ENCODE measurements at regions not wholly inside any gene's neighbourhood (a gene's known extent, or its start where the extent isn't known, plus 50 kb on each side); places are given as distances from the start of the nearest gene placed in this dataset.

GRCh38 chr2:117646099-117646498 is 168.4 kb upstream of the DDX18 start:
- H3K27me3 ChIP-seq, result no peaks in the 10 kb centered on the region
- no peaks in the 10 kb centered on the region for H3K9me3 ChIP-seq (ENCODE audit: low read depth)
- no peaks in the 10 kb centered on the region for H3K36me3 ChIP-seq
- no peaks in the 10 kb centered on the region for H3K4me1 ChIP-seq (ENCODE audit: low read depth)
- no peak overlapping the region for H3K4me3 ChIP-seq
- no peak for DNase-seq (ENCODE audit: low read depth in 1 of 2, low spot score in 1 of 2)
- TF ChIP-seq, protein P1, sequence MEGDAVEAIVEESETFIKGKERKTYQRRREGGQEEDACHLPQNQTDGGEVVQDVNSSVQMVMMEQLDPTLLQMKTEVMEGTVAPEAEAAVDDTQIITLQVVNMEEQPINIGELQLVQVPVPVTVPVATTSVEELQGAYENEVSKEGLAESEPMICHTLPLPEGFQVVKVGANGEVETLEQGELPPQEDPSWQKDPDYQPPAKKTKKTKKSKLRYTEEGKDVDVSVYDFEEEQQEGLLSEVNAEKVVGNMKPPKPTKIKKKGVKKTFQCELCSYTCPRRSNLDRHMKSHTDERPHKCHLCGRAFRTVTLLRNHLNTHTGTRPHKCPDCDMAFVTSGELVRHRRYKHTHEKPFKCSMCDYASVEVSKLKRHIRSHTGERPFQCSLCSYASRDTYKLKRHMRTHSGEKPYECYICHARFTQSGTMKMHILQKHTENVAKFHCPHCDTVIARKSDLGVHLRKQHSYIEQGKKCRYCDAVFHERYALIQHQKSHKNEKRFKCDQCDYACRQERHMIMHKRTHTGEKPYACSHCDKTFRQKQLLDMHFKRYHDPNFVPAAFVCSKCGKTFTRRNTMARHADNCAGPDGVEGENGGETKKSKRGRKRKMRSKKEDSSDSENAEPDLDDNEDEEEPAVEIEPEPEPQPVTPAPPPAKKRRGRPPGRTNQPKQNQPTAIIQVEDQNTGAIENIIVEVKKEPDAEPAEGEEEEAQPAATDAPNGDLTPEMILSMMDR (IDR thresholded peaks at IDR 0.05; ENCODE audit: low read depth, low read length), result no peak
- H3K27ac ChIP-seq, result no peak overlapping the region

GRCh38 chr2:117646872-117647271 is 167.6 kb upstream of the DDX18 start:
- Histone ChIP-seq H3K9me3 (ENCODE audit: low read depth) (no peaks in the 10 kb centered on the region), H3K27me3 (no peaks in the 10 kb centered on the region), H3K27ac (no peak overlapping the region), H3K4me3 (no peak overlapping the region), H3K4me1 (ENCODE audit: low read depth) (no peaks in the 10 kb centered on the region), H3K36me3 (no peaks in the 10 kb centered on the region)
- DNase-seq (ENCODE audit: low read depth in 1 of 2, low spot score in 1 of 2), result no peak
- TF ChIP-seq, protein P1 (IDR thresholded peaks at IDR 0.05; ENCODE audit: low read depth, low read length), result no peak

DNA sequence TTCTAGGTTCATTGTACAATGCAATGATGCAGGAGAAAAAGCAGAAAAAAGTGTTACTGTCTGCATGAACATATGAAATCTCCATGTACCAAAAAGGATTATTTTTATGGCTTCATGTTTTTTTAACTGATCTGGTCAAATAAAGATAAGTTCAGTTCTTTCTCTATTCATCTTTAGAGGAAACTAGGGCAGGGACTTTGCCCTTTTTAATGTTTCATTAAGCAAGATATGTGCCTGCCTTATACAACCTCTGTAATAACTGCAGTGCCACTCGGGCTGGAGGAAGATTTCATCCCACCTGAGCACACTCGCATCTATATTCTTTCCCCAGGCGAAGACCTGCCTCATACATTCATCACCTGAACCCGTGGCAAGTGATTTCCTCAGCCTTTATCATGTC is 157.9 kb upstream of the DDX18 start:
- no peak for DNase-seq (ENCODE audit: low read depth in 1 of 2, low spot score in 1 of 2)
- no peak overlapping the region for H3K27ac ChIP-seq
- H3K36me3 ChIP-seq, result no peaks in the 10 kb centered on the region
- no peaks in the 10 kb centered on the region for H3K9me3 ChIP-seq (ENCODE audit: low read depth)
- H3K4me1 ChIP-seq (ENCODE audit: low read depth), result no peaks in the 10 kb centered on the region
- no peak overlapping the region for H3K4me3 ChIP-seq
- TF ChIP-seq, protein P1 (IDR thresholded peaks at IDR 0.05; ENCODE audit: low read depth, low read length), result no peak
- no peaks in the 10 kb centered on the region for H3K27me3 ChIP-seq

DNA sequence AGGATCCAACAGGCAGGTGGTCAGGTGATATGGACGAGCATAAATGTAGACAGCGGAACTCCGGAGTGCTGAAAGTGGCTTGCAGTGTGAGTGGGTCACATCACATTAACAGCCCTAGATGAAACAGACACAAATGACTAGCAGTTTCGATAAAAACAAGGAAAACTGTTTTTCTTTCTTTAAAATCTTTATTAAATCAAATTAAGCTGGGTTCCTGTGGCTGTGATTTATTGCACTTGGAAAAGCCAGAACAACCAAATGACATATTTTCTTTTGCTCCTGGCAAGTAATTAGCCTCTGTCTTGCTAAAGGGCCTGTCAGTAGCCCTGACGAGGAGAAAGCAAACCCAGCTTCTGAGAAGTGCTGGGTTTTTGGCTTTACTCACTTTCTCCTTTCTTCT is 152.9 kb upstream of the DDX18 start:
- no peaks in the 10 kb centered on the region for H3K36me3 ChIP-seq
- H3K4me3 ChIP-seq, result no peak overlapping the region
- no peaks in the 10 kb centered on the region for H3K9me3 ChIP-seq (ENCODE audit: low read depth)
- no peak overlapping the region for H3K27ac ChIP-seq
- DNase-seq (ENCODE audit: low read depth in 1 of 2, low spot score in 1 of 2), result no peak
- no peaks in the 10 kb centered on the region for H3K4me1 ChIP-seq (ENCODE audit: low read depth)
- no peaks in the 10 kb centered on the region for H3K27me3 ChIP-seq
- TF ChIP-seq, protein P1 (IDR thresholded peaks at IDR 0.05; ENCODE audit: low read depth, low read length), result no peak

- H3K27me3 ChIP-seq, result no peaks in the 10 kb centered on the region
- no peaks in the 10 kb centered on the region for H3K36me3 ChIP-seq
- no peak overlapping the region for H3K4me3 ChIP-seq
- H3K4me1 ChIP-seq (ENCODE audit: low read depth), result no peaks in the 10 kb centered on the region
- H3K27ac ChIP-seq, result no peak overlapping the region
- H3K9me3 ChIP-seq (ENCODE audit: low read depth), result no peaks in the 10 kb centered on the region
- DNase-seq (ENCODE audit: low read depth in 1 of 2, low spot score in 1 of 2), result no peak
- TF ChIP-seq, protein P1 (IDR thresholded peaks at IDR 0.05; ENCODE audit: low read depth, low read length), result no peak
These were observed 140.3 kb upstream of the DDX18 start for GRCh38 chr2:117674172-117674571.

DNA sequence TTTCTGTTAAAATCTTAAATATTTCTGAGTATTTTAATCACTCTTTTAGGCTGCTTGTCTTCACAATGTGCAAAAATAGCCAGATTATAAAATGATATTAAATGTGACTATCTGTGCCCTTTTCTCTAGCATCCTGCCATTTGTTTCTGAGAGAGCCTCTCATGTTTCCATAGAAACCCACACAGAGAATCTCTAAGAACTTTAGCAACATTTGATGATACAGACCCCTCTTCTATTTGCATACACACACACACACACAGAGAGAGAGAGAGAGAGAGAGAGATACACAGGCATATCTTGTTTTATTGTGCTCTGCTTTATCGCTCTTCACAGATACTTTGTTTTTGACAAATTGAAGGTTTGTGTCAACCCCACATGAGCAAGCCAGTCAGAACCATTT is 134.5 kb upstream of the DDX18 start:
- Histone ChIP-seq H3K27me3 (no peaks in the 10 kb centered on the region), H3K4me3 (no peak overlapping the region), H3K36me3 (no peaks in the 10 kb centered on the region), H3K4me1 (ENCODE audit: low read depth) (no peaks in the 10 kb centered on the region), H3K27ac (no peak overlapping the region), H3K9me3 (ENCODE audit: low read depth) (no peaks in the 10 kb centered on the region)
- no peak for DNase-seq (ENCODE audit: low read depth in 1 of 2, low spot score in 1 of 2)
- TF ChIP-seq, protein P1 (IDR thresholded peaks at IDR 0.05; ENCODE audit: low read depth, low read length), result no peak

Data from cardiac muscle cell (in vitro differentiated cells and primary cell).